ENCODE measurements at regions not wholly inside any gene's neighbourhood (a gene's known extent, or its start where the extent isn't known, plus 50 kb on each side); places are given as distances from the start of the nearest gene placed in this dataset.

- no peak for TF ChIP-seq GATA2 (IDR thresholded peaks at IDR 0.05; ENCODE audit: low read depth, low read length)
- TF ChIP-seq GATA3 (IDR thresholded peaks at IDR 0.05; ENCODE audit: low read depth, low read length), result no peak
These were observed 62.0 kb upstream of the KCNK12 start for GRCh38 chr2:47632754-47633153.

Data from SH-SY5Y (cell line).